ENCODE measurements at regions not wholly inside any gene's neighbourhood (a gene's known extent, or its start where the extent isn't known, plus 50 kb on each side); places are given as distances from the start of the nearest gene placed in this dataset.
A peak's percentile ranks its signal among the peaks of the same experiment; 100 is the strongest.
"Not testable (repeated sequence)": the region's sequence is repeated elsewhere in the genome, so short reads cannot be mapped to it uniquely, and the experiment has no call there.

DNA sequence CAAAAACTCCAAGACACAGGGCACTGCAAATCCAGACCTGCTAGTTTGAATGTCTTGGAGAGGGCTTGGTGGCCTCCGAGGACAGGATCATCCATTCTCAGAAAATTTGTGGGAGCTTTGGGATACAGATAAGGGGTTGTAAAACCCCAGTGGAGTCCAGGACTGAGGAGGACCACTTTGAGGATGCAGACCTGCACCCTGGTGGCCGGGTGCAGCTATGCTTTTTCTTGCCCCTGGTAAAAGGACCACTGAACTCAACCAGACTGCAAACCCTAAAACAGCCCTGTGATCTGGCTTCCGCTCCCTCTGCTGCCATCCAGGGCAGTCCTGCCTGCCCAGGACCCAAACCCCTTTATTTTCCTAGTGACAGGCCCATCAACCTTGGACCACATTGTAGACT, 169.5 kb upstream of the DAAM1 start:
- DNase-seq, result peak; percentile 22

- peak; percentile 27 for DNase-seq
Measured at GRCh38 chr14:59020382-59020781, 168.1 kb upstream of the DAAM1 start.

DNA sequence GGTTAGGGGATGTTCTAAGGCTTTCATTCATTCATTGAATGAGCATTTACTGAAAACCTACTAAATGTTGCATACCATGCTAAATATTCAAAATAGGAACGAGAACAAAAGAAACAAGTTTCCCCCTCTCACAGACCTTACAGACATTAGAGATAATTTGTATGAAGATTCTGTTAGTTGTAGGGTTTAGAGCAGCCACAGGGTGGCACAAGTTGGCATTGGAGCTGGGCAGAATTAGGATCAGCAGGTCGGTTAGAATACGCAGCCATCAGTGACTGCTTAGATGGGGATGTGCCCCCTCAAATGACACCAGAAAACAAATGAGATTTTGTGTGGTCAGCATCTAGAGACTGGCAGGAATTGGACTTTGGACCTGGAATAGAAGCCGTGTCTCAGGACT, 166.3 kb upstream of the DAAM1 start:
- no peak for DNase-seq

DNA sequence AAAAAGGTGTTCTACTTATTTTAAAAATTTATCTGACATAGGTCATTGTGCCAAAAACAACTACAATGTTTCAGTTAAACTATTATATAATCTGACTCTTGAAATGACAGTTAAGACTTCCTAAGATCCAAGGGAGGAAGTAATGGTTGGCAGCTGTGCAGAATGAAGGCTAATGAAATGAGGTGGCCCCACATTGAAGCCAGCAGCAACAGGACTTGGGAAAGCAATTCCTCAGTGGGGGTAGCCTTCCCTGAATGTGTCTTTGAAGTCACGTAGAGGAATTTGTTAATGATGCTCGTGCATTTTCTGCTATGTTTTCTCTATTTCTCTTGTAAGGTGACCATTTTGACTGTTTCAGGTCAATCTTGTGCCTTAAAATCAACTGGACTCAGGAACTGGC, 162.4 kb upstream of the DAAM1 start:
- no peak for DNase-seq

- DNase-seq, result not testable (repeated sequence)
Measured at GRCh38 chr14:59026640-59027039, 161.8 kb upstream of the DAAM1 start.

DNA sequence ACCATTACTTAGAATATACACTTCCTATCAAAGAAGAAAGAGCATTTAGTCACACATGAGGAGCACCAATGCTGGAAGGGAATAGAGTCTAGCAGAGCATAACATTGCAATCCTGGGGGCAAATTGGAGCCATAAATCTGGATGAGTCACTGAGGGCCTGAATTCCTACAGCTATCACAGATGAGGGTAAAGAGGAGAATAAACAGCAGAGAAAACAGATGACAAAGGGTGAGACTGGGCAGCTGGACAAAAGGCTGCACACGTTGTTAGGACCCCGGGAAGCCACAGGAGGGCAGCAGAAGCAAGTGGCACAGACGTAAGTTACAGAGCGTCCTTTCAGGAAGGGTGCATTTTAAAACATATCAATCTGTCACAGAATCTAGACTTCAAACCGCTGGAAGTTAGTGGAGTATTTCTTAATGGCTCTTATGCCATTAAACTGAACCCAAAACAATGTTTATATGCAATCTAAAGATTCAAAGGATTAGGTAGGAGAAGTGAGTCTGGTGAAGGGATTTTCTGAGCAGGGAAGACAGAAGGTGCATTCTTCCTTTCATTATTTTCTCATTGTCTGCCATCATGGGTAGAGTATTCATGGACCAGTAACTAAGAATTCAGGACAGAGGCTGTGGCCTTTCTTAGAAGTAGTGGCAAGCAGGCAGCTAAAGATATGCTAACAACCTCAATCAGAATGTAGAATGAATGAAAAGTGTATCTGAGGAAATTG, 159.8 kb upstream of the DAAM1 start:
- peak; percentile 88 for DNase-seq

DNA sequence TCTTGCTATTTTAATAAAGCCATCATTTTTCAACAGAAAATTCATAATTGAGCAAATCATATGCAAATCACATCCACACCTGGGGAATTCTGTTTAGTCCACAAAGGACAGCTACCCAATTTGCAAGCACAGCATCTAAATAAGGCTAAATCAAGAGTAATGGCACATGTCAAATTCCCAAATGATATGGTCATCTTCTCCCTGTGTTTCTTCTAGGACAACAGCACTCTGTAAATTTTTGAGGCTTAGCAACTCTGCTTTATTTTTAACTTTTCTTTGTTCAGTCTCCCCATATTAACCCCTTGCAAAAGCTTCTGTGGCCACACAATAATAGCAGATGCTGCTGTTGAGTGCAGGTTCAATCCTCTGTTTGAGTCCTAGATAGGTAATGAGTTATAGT, 155.6 kb upstream of the DAAM1 start:
- no peak for DNase-seq

- no peak for DNase-seq
Measured at GRCh38 chr14:59036134-59036533, 152.3 kb upstream of the DAAM1 start.

GRCh38 chr14:59037086-59037485, 151.4 kb upstream of the DAAM1 start:
- no peak for DNase-seq

DNA sequence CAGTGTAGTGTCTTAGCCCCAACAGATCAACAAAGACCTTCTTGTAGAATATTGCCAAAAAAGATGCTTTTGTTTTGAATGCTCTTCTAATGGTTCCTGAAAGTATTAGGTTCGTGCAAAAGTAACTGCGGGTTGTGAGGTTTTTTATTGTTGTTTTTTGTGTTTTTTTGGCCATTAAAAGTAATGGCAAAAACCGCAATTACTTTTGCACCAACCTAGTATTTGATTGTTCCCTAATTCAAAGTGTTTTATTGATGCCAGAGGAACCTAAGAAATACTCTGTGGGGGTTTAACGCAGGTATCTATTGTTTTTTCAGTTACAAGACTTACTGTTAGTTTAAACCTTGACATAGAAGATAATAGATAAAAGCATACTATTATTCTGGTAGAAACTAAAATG, 150.8 kb upstream of the DAAM1 start:
- no peak for DNase-seq

DNA sequence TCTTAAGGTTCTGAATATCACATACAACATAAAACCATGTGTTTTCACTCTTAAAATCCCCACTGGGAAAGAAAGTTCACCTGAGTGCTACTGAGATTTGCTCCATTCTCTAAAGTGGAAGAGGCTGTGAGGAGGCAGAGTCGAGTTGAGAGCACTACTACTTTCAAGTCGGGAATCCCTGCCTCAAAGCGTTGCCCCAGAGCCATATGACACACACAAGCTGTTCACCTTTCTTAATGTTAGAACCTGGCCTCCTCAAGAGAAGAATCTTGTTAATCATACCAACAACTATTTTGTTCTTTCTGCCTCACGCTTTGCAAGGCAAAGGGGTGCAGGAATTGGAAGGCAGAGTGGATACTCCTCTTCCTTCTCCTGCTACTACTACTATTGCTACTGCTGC, 149.7 kb upstream of the DAAM1 start:
- DNase-seq, result no peak

DNA sequence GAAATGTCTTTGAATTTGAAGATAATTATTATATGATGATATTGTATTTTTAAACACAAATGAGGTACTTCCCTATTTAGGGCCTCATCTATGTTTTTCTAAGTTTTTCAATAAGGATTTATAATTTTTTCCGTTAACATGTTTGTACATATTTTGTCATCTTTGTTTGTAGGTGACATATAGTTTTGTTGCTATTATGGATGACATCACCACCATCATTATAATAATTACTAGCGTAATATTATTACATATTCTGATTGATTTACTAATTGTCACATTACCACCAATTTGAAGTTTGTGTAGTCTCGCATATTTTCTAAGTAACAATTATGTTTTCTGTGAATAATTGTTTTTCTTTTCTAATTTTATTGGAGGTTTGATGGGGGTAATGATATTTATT, 147.2 kb upstream of the DAAM1 start:
- no peak for DNase-seq

- DNase-seq, result no peak
Measured at GRCh38 chr14:59044707-59045106, 143.8 kb upstream of the DAAM1 start.

DNA sequence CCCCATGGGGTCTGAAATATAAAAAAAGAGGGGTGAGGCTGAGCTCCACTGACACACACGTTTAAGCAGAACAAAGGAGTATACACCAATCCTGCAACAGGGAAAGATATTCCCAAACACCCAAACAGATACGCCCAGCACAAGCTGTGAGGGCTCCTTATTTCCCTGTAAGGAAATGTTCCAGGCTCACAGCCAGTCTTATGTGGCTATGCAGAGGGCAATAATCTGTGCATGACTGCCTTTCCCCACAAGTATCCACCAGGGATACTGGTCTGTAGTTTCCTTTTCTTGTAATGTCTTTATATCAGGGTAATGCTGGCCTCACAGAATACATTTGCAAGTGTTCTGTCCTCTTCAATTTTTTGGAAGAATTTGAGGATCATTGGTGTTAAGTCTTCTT, 141.7 kb upstream of the DAAM1 start:
- no peak for DNase-seq

DNA sequence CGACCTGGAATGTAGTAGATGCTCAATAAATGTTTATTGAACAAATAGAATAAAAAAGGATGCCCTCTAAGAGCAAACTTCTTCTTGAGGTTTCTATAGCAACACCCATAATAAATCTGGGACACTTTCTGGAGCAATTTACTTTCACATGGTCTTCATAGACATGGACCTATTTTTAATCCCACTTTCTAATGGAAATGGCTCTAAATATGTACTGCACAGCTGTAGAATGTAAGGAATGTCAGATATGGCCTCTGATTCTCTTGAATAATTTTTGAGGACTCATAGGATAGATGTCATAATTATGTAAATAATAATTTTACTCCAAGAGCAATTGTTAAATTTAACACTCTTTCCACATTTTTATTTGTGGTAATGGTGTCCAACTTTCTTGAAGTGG, 133.5 kb upstream of the DAAM1 start:
- DNase-seq, result no peak

- DNase-seq, result peak; percentile 6
Measured at GRCh38 chr14:59055439-59056045, 132.9 kb upstream of the DAAM1 start.

GRCh38 chr14:59057551-59057950, 130.9 kb upstream of the DAAM1 start:
- DNase-seq, result no peak

DNA sequence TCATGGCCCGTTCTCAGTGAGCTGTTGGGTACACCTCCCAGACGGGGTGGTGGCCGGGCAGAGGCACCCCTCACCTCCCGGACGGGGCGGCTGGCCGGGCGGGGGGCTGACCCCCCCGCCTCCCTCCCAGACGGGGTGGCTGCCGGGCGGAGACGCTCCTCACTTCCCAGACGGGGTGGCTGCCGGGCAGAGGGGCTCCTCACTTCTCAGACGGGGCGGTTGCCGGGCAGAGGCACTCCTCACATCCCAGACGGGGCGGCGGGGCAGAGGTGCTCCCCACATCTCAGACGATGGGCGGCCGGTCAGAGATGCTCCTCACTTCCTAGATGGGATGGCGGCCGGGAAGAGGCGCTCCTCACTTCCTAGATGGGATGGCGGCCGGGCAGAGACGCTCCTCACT, 129.7 kb upstream of the DAAM1 start:
- not testable (repeated sequence) for DNase-seq

- DNase-seq, result no peak
Measured at GRCh38 chr14:59060841-59061240, 127.6 kb upstream of the DAAM1 start.

DNA sequence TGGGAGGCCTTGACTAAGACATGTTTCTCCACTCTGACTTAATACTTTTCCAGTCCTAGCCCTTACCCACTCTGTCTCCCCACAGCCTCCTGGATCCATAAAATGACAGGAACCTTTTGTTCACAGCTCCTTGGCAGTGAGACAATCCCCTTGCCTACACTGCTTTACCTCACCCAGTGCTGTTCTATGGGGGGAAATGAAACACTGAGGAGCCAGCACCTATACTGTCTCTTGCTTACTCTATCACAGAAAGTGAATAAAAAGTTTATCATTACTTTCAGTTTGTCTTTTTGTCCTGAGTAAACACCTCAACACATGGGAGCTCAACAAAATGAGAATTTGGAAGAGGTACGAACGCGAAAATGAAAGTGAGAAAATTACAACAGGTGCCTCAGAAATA, 127.2 kb upstream of the DAAM1 start:
- DNase-seq, result no peak

GRCh38 chr14:59063259-59063658, 125.2 kb upstream of the DAAM1 start:
- DNase-seq, result no peak

GRCh38 chr14:59067127-59067894, 121.2 kb upstream of the DAAM1 start:
- DNase-seq, result peak; percentile 14

DNA sequence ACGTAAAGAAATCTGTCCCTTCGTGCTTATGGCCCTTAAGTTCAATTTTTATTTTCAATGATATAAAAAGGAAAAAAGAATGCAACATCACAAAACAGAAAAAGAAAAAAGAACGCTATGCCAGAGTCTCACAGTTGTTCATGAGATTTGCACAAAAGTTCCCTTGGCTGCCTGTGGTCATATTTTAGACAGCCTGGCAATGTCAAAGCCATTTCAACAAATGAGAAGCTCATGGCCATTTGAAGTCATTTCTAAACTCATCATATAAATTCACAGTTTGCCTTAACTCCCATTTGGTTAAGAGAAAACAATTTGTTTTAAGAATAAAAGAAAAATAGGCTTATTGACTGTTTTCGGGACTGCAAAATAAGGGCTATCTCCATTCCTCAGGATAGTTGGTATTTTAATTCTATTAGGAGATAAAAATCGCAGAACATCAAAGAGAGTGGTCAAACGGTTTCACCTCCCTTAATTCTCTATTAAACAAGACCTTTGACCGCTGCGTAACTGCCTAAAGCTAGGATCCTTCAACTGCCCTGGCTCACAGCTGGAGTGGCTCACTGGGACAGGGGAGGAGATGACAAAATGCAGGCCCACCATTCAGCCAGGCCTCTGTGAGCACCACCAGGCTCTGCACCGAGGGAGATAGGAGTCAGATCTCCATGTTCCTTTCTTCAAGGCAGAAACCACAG, 119.2 kb upstream of the DAAM1 start:
- DNase-seq, result no peak

- DNase-seq, result no peak
Measured at GRCh38 chr14:59075506-59075905, 113.0 kb upstream of the DAAM1 start.

All from NCI-H226 (cell line).